ENCODE measurements at regions not wholly inside any gene's neighbourhood (a gene's known extent, or its start where the extent isn't known, plus 50 kb on each side); places are given as distances from the start of the nearest gene placed in this dataset.

DNA sequence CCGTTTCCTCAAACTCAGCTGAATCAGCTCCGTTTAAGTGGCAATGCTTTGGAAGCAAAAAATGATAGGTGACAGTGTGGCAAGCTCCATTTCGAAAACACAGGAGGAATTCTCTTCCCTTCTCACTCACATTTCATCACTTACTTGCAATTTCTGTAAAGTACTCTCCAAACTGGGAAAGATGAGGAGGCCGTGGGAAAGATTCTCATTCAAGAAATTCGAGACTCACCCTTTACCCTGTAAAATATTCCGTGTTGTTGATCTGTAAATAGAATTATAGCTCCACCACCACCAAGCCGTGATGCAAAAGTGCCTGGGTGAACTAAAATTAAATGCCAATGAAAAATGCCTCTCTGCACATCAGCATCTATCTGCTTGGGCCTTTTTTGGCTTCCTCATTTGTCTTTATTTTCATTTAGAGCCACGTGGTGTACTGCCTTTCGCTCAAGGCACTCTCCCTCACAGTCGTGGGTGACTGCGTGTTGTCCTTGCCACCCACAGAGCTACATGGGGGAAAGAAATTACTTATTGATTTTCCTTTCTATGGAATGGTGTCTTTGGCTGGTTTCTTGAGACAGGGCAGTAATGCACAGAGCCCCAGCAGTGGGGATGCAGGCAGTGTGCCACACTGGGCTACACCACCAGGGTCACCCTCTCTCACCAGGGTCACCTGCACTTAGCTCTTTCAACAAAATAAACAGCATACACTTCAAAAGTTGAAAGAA lies 289.3 kb upstream of the TAS2R1 start:
- DNase-seq, result no peak

DNA sequence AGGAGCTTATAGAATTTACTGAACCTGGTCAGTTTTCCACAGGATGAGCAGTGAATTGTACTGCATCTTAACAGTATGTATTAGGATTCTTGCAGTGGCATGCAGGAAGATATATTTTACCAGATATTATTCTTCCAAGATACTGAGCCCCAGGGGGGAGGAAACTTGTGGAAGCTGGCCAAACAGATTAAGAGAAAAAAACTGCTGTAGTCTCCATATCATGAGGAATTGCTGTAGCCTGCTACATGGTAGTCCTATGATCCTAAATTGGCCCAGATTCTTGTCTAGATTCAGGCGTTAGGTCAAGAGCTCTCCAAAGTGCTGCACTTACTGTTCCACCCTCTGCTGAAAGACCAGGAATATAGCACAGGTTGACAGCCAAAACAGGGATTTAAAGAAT lies 275.5 kb upstream of the TAS2R1 start:
- no peak for DNase-seq

DNA sequence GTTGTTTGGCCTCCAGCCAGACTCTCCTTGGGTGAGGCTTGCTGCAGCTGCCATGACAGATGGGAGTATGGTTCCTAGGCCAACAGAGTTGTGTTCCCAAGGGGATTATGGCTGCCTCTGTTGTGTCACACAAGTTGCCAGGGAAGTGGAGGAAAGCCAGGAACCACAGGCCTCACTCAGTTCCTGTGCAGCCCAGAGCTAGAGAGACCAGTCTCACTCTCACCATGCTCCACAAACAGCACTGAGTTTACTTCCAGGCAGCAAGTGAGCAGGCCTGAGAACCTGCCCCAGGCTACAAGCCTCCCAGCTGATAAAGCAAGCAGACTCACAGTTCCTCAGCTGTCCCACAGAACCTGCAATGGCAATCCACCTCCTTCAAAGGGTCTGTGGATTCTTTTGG lies 273.6 kb upstream of the TAS2R1 start:
- no peak for DNase-seq

DNA sequence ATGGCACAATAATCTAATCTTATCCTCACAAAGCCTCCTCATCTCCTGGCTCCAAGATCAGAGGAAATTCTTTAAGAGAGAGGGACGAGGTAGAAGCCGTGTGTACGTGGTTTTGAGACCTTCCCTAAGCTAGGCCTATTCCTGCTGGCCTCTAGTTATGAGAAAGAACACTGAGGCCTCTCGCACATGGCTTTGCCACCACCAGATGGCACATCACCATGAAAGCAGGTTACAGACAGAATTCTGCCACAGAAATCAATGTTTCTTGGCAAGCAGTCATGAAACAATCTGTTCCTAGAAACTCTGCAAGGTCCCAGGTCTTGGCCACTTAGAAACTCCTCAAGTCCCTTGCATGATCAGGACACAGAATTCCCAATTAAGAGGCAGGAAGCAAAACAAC lies 268.2 kb upstream of the TAS2R1 start:
- peak; percentile 17 to 21 for DNase-seq

DNA sequence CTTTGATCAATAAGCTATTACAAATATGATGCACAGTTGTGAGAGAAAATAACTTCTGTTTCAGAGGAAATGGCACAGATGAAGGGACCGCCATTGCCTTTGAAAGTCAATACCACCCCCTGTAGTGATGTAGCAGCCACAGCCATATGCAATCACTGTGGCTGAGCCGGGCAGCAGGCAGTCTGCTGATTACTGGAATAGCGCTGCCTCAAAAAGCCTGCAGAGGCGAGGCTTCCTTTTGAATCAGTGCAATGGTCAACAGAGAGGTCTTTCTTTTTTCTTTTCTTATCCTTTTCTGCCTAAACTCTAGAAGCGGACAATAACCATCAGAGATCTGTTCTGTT lies 265.1 kb upstream of the TAS2R1 start:
- DNase-seq, result no peak

DNA sequence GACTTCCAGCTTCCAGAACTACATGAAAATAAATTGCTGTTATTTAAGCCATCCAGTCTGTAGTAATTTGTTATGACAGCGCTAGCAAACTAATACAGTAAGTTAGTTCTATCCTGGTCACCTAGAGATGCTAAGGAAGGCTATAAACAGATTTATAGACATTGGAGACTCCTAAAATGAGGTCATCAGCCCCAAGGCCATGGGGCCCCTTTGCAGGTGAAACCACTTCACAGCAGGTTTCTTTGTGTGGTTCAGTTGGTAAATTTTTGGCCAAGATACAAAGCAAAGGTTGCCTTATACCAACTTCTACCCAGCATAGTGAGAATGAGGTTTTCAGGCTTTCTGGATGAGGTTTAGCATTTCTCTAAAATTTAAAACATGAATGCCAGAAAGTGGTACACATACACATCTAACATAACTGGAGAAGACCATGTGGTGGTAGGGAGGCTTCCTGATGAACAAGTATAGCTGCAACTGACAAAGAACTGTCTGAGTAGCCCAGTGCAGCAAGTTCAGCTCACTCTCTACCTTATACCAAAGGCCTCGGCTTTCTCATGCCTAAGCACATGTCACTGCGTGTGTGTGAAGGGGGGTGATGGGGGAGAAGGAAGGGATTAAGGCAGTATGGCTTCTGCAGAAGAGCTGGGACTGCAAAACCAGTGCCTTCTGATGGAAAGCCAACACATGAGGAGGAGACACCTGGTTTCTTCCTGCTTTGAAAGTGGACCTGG lies 264.6 kb upstream of the TAS2R1 start:
- no peak for DNase-seq

DNA sequence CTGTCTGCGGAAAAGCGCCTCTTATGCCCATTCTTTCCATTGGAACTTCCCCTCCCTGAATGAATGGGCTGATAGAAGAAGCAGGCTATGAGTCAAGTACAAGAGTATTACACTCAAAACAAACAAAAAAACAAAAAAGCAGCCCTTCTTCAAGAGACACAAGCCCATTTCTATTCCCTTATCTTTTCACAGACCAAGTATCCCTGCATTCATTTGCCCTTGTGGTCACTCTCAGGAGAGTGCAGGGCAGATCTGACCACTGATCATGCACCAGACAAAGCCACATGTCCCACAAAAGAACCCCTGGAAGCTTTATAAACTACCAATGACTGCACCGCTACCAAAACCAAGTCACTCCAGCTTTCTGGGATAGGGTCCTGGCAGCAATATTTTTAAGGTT lies 262.5 kb upstream of the TAS2R1 start:
- DNase-seq, result no peak

DNA sequence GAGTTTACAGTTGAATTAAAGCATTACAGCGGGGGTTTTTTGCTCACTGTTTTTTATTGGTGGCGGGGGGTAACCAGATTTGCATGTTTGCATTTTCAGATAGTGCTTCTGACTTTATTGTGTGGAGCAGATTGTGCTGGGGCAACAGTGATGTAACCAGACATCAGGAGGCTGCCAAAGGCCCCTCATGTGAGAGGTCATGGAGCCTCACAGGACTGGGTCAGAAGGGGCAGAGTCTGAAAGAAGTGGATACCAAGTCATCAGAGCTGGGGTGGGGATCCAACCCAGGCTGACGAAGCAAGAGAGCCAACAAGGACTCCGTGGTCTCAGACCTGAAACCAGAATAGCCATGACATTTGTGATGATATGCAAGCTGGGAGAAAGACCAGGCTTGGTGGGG lies 259.4 kb upstream of the TAS2R1 start:
- DNase-seq, result no peak

DNA sequence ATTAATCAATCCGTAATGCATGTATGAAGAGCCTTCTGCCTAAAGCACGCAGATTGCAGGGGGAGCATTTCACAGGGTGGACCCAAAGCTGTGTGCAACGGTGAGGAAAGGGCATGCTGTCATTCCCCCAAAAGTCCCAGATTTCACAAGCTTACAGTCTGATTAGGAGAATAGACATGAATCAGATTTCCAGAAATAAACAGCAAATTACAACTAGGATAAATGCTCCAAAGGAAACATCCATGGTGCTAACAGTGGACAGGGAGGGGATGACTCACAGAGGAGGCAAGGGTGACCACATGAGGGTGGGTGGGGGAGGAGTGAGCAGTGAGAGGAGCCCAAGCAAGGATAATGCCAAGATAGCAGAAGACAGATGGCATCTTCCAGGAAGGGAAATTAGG lies 258.4 kb upstream of the TAS2R1 start:
- no peak for DNase-seq

DNA sequence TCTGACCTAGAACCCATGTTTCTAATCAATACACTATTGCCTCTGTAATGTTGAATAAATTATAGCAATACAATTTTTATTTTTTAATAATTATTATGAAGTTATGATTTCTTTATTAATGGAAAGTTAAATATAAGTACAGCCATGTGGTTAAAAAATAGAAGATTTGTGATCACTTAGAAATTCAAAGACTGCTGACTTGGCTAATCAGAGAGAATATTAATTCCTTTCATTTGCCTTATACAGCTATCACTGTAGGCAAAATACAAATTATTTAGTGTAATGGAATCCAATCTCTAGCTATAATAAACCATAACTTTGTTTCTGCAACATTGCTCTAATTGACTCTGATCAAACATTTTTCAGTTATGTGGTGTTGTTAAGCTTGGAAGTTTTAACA lies 255.0 kb upstream of the TAS2R1 start:
- no peak for DNase-seq

DNA sequence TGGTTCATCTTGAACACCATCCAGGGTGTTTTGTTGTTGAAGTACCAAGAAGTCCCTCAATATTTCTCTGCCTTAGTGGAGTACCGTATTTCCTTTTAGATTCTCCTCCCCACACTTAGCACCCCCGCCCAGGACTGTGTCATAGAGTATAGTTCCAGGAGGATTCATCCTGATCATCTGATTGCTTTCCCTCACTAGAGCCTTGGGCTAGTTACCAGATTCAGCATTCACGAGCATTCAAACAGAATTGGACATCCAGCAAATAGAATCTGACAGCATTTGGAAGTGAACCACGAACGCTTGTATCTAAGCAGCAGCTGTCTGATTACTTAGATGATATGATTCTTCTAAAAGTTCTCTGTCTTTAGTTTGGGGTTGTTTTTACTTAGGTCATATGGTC lies 248.1 kb upstream of the TAS2R1 start:
- no peak for DNase-seq

DNA sequence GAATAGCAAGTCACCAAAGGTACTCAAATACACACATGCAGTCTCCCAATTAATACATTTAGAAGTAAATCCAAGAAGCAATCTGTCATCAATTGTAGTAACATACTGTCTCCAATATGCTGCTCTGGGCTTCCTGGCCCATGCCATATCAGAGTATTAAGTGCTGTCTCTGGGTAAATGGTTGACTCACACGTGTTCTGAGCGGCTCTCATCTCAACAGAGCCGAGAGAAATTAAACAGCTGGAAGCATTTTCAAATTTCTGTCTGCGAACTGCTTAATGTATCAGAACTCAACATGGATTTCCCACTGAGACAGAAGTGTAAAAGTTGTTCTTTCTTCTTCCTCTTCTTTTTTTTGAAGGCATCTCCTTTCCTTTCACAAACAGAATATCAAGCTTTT lies 247.3 kb upstream of the TAS2R1 start:
- DNase-seq, result no peak

DNA sequence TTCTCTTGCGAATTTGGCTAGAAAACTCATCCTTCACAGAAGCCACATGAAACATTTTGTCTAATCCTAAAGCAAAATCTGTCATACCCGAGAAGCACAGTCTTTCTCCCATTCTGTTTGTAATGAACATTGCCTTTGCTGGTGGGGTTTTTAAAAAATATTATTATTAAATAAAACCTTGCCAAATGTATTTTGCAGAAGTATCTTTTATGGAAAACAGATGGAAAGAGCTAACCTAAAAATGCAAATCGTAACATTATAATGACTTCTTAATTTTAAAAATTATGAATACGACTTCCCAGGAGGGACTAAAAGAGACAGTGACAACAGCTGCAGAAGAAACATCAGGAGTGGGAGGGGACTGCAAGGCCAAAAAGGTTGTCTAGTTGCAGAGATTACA lies 246.3 kb upstream of the TAS2R1 start:
- DNase-seq, result no peak

DNA sequence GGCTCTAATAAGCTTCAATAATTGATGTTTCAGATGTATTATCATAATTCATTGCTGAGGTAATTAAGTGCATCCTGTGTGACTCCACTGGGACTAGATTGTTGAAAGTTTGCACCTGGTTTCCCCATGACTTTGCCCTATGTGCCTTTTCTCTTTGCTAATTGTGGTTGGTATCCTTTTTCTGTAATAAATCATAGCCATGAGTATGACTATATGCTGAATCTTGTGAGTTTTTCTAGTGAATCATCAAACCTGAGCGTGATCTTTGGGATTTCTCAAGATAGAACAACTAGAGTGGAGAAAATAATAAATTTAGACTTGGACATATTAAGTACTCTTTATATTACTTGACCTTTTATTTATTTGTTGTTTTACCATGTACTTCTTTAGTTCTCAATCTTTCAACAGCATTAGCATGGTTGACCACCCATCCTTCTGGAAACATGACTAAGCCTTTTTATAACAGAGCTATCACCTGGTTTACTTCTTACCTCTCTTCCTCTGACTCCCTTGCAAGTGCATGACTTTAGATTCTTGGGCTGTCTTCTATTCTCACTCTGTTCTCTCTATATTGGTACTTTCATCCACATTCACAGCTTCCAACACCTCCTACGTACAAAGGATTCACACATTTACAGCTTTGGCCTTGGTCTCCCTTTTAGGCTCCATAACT lies 239.6 kb upstream of the TAS2R1 start:
- no peak for DNase-seq

DNA sequence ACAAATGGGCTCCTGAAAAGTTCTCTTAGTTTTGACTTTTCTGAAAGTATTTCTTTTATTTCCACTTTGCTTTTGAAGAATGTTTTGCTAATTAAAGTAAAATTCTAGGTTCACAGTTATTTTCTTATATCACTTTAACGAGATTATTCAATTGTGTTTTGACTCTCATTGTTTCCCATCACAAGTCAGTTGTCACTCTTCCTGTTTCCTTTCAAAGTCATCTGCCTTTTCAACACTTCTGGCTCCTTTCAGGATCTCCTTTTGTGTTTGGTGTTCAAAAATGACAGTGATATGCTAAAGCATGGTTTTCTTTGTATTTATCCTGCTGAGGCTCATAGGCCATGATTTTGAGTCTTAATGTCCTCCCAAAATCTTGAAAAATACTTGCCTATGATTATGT lies 235.4 kb upstream of the TAS2R1 start:
- DNase-seq, result no peak

DNA sequence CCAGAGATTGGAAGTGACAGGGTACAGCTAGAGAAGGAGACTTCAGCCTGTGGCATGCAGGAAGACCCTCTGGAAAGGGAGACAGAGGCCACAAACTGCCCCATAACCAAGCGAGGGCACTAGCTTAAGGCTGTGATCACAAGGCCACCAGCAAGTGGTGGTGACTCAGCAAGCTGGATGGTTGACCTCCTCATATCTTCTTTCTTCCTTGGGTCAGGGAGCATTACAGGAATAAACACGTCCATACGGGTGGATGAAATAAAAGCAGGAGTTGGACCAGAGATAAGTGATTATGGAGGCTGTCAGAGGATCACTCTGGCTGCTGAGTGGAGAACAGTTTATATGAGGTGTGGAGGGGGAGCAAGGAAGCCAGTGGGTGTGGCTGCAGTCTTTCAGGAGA lies 234.6 kb upstream of the TAS2R1 start:
- no peak for DNase-seq

DNA sequence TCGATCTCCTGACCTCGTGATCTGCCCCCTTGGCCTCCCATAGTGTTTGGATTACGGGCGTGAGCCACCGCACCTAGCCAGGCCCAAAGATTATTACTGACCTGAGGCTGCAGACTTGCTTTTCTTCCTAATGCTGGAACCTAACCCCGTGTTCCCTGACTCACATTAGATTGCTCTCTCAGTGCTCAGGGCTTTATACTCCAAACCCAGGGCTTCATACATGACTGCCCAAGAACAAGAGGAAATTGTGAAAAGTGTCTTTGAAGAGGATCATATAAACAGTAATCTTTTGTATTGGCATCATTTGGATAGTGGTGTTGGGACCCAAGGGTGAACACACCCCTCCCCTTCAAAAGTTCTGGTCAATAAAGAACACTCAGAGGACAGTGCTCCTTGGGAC lies 233.3 kb upstream of the TAS2R1 start:
- DNase-seq, result no peak

DNA sequence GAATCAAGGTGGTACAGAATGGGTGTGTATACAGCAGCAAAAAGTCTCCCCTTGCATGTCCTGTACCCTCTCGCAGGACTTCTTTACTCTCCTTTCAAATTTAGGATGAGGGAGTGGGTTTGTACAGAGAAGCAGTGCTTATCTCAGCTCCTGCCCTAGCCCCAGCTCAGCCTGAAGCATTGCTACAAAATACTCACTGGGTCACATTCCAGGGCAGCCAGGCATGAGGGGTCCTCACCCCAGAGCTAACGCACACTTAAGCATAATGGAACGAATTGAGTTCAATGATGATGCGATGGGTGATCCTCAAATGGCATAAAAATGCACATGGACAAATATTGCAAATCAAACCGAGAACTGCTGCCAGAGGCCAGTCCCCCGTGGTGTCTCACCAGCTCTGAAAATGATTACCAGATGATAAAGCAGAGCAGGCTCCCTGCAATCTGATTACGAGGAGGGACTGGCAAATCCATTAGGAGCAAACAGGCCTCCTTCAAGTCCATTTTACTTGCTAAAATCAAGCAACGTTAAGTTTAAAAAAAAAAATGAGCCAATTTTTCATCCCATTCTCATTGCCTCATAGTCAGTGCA lies 231.6 kb upstream of the TAS2R1 start:
- DNase-seq, result no peak

DNA sequence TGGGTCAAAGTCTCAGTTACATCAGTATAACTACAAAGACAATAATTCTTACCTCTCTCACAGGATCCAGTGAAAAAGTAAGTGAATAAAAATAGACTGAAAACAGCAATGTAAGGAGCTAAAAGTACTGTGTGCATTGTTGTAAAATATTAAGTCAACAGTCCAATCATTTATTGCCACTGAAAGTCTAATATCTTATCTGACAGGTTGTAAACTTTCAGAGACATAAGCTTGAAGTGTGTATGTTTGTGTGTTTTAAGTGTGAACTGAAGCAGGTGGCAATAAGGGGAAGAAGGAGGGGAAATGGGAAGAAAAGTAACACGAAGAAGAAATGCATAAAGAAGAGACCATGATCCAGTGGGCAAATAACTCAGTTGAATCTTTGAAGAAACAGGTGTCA lies 229.7 kb upstream of the TAS2R1 start:
- no peak for DNase-seq

DNA sequence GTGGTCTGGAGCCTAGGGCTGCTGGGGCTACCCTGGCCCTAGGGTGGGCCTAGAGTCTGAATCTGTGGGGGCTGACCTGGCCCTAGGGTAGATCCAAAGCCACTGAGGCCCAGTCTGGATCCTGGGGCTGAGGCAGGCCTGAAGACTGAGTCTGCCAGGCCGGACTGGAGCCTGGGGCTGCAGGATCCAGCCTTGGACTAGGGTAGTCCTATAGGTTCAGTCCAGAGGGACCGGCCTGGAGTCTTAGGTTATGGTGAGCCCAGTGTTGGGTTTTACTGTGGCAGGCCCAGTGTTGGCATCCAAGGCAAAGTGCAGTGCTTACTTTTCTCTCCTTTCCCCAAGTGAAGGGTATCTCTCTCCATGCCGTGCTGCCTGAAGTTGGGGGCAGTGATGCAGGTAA lies 227.9 kb upstream of the TAS2R1 start:
- DNase-seq, result no peak

DNA sequence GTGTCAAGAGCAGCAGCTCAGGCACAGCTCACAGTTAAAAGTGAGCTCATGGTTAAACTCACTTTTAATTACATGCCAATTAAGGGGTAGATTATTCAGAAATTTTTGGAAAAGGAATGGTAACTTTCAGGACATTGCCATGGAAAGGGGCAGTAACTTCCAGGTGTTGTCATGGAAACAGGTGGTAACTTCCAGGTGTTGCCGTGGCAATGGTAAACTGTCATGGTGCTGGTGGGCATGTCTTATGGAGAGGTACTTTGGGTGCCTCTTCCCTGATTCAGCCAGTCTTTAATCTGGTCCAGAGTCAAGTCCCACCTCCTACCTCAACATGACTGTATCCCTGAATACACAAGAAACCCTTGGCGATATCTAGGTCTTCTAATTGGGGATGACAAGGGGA lies 223.2 kb upstream of the TAS2R1 start:
- DNase-seq, result no peak

DNA sequence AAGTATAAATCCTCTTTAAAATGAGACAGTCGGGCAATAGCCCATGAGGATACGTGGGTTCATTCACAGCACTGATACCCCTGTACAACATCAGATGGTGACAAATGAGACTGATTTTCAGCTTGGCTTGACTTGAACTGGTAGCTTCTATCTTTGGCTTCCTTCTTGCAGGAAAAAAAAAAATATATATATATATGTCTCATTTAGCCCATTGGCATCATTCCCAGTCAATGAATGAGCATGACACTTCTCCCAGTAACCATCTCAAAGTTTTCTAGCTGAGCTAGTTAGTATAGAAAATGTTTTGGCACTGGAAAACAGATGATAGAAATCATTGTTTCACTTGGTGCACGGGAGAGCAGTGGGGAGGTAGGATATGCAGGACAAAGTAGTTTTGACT lies 222.5 kb upstream of the TAS2R1 start:
- no peak for DNase-seq

DNA sequence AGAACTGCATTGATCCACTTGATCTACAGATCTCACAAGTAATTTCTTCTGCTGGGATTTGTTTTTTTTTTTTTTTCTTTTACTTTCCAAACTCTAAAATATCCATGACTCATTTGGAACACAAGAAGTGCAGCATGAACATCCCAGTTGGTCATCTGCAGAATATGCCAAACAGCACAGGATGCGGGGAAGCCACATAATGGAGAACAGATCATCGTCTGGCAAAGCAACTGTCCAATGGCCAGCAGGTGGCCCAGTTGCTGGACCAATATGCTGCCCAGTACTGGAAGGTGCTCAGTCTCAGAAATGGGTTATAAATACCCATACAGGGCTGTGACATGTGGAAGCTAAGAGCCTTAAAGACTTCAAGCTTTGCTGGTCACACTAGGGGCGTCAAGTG lies 221.3 kb upstream of the TAS2R1 start:
- DNase-seq, result peak in 1 of 2 donors; percentile 4

DNA sequence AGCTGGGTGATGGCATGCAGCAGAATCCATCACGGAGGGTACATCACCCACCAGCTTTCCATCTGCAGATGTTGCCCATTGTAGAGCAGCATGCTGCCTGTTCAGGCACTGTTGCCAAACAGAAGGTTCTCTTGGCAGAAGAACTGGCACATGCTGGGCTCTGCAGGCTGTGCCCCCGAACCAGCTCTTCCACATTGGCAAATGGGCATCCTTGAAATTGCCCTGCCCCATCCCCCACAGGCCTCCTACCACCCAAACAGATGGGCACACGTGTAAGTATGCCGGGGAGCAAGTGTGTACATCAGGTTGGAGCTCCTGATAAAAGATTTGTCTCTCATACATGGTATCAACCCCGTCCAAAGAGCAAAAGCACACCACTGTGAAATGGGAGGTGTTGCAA lies 220.3 kb upstream of the TAS2R1 start:
- no peak for DNase-seq

Measured in hippocampal formation (tissue), 2 donors.